Stimulated activated CD8-positive, alpha-beta memory T cell treated with anti-CD3 and anti-CD28 coated beads, Interleukin-4, amount 100 ng/mL, for 1 hour (primary cell): ENCODE measurements at regions not wholly inside any gene's neighbourhood (a gene's known extent, or its start where the extent isn't known, plus 50 kb on each side); places are given as distances from the start of the nearest gene placed in this dataset.

Experiments used
- DNase-seq, 2 donors: peaks; one replicate each; pipeline ENCODE4 v3.0.0-alpha.2; 2020; ENCODE audit warnings: low read depth in 2 of 2, low spot score in 1 of 2

GRCh38 chr4:82038936-82039335, 334.9 kb downstream of the HNRNPD start:
- no peak for DNase-seq

GRCh38 chr4:82036181-82036580, 337.6 kb downstream of the HNRNPD start:
- DNase-seq = no peak

GRCh38 chr4:82034878-82035277, 338.9 kb downstream of the HNRNPD start:
- DNase-seq = no peak

- DNase-seq = no peak
Measured at GRCh38 chr4:82033862-82034261, 339.9 kb downstream of the HNRNPD start.

GRCh38 chr4:82031376-82031927, 342.3 kb downstream of the HNRNPD start:
- no peak for DNase-seq

GRCh38 chr4:82017680-82018079, 356.1 kb downstream of the HNRNPD start:
- no peak for DNase-seq

GRCh38 chr4:82005158-82005557, 368.6 kb downstream of the HNRNPD start:
- DNase-seq = no peak

- no peak for DNase-seq
Measured at GRCh38 chr4:81997313-81997712, 376.5 kb downstream of the HNRNPD start.

GRCh38 chr4:81990898-81991297, 382.9 kb downstream of the HNRNPD start:
- DNase-seq = no peak

GRCh38 chr4:81990211-81990610, 383.6 kb downstream of the HNRNPD start:
- DNase-seq = no peak

GRCh38 chr4:81989202-81989601, 384.6 kb downstream of the HNRNPD start:
- DNase-seq = no peak

GRCh38 chr4:81988178-81988577, 385.6 kb downstream of the HNRNPD start:
- no peak for DNase-seq

- no peak for DNase-seq
Measured at GRCh38 chr4:81984746-81985145, 389.0 kb downstream of the HNRNPD start.

GRCh38 chr4:81982846-81983540, 390.8 kb downstream of the HNRNPD start:
- DNase-seq = no peak

GRCh38 chr4:81981218-81981617, 392.6 kb downstream of the HNRNPD start:
- DNase-seq = no peak

GRCh38 chr4:81974523-81974922, 399.3 kb downstream of the HNRNPD start:
- no peak for DNase-seq

GRCh38 chr4:81971637-81972381, 402.0 kb downstream of the HNRNPD start:
- no peak for DNase-seq

GRCh38 chr4:81971061-81971460, 402.7 kb downstream of the HNRNPD start:
- DNase-seq = no peak

- no peak for DNase-seq
Measured at GRCh38 chr4:81970454-81970853, 403.3 kb downstream of the HNRNPD start.

GRCh38 chr4:81966676-81967075, 407.1 kb downstream of the HNRNPD start:
- no peak for DNase-seq

GRCh38 chr4:81965911-81966310, 407.9 kb downstream of the HNRNPD start:
- no peak for DNase-seq

- no peak for DNase-seq
Measured at GRCh38 chr4:81965454-81965853, 408.3 kb downstream of the HNRNPD start.

GRCh38 chr4:81963763-81964020, 410.1 kb downstream of the HNRNPD start:
- no peak for DNase-seq
